ENCODE measurements at regions not wholly inside any gene's neighbourhood (a gene's known extent, or its start where the extent isn't known, plus 50 kb on each side); places are given as distances from the start of the nearest gene placed in this dataset.

- Histone ChIP-seq H3K4me3 (no peak overlapping the region), H3K9me3 (ENCODE audit: insufficient read depth, low read depth) (no peaks in the 10 kb centered on the region), H3K79me2 (ENCODE audit: low read depth) (no peaks in the 10 kb centered on the region), H3K9me2 (ENCODE audit: insufficient read depth) (no peaks in the 10 kb centered on the region), H3K4me2 (no peak overlapping the region), H2AFZ (no peak overlapping the region), H3F3A (ENCODE audit: insufficient read depth, low read depth) (no peaks in the 10 kb centered on the region), H3K36me3 (ENCODE audit: low read depth) (no peaks in the 10 kb centered on the region), H3K27me3 (ENCODE audit: insufficient read depth, low read depth) (no peaks in the 10 kb centered on the region), H3K27ac (no peak overlapping the region), H4K20me1 (ENCODE audit: insufficient read depth) (no peaks in the 10 kb centered on the region), H3K4me1 (replicated peaks; ENCODE audit: insufficient read depth) (no peaks in the 10 kb centered on the region)
- no TSS peak for BruUV-seq (replicated peaks)
- no peak for DNase-seq
- ChIA-PET POLR2A (ENCODE audit: unreplicated experiment) (no interaction called here), CTCF (no interaction called here)
- TF ChIP-seq CTCF (conservative IDR thresholded peaks at IDR 0.05) (no peak), EZH2 (IDR thresholded peaks at IDR 0.05; ENCODE audit: low read depth) (no peak)
- intact Hi-C loops (cut with micrococcal nuclease; ENCODE audit: unreplicated experiment), result no loop called here
Measured at GRCh38 chr1:187839873-187840272, 1011.1 kb downstream of the PLA2G4A start.

GRCh38 chr1:187840557-187840956 is 1011.8 kb downstream of the PLA2G4A start:
- H3K4me1 ChIP-seq (replicated peaks; ENCODE audit: insufficient read depth), result no peaks in the 10 kb centered on the region
- no peaks in the 10 kb centered on the region for H3F3A ChIP-seq (ENCODE audit: insufficient read depth, low read depth)
- H3K79me2 ChIP-seq (ENCODE audit: low read depth), result no peaks in the 10 kb centered on the region
- CTCF ChIA-PET, result no interaction called here
- no peak for DNase-seq
- H3K27ac ChIP-seq, result no peak overlapping the region
- no peak overlapping the region for H2AFZ ChIP-seq
- H3K27me3 ChIP-seq (ENCODE audit: insufficient read depth, low read depth), result no peaks in the 10 kb centered on the region
- intact Hi-C loops (cut with micrococcal nuclease; ENCODE audit: unreplicated experiment), result no loop called here
- TF ChIP-seq CTCF (conservative IDR thresholded peaks at IDR 0.05) (no peak), EZH2 (IDR thresholded peaks at IDR 0.05; ENCODE audit: low read depth) (no peak)
- no peaks in the 10 kb centered on the region for H3K9me2 ChIP-seq (ENCODE audit: insufficient read depth)
- BruUV-seq (replicated peaks), result no TSS peak
- POLR2A ChIA-PET (ENCODE audit: unreplicated experiment), result no interaction called here
- H3K9me3 ChIP-seq (ENCODE audit: insufficient read depth, low read depth), result no peaks in the 10 kb centered on the region
- no peaks in the 10 kb centered on the region for H4K20me1 ChIP-seq (ENCODE audit: insufficient read depth)
- H3K36me3 ChIP-seq (ENCODE audit: low read depth), result no peaks in the 10 kb centered on the region
- H3K4me2 ChIP-seq, result no peak overlapping the region
- no peak overlapping the region for H3K4me3 ChIP-seq

- BruUV-seq (replicated peaks), result no TSS peak
- no peak overlapping the region for H3K4me3 ChIP-seq
- intact Hi-C loops (cut with micrococcal nuclease; ENCODE audit: unreplicated experiment), result no loop called here
- no peaks in the 10 kb centered on the region for H3F3A ChIP-seq (ENCODE audit: insufficient read depth, low read depth)
- no peaks in the 10 kb centered on the region for H3K79me2 ChIP-seq (ENCODE audit: low read depth)
- ChIA-PET CTCF (no interaction called here), POLR2A (ENCODE audit: unreplicated experiment) (no interaction called here)
- no peaks in the 10 kb centered on the region for H4K20me1 ChIP-seq (ENCODE audit: insufficient read depth)
- H3K36me3 ChIP-seq (ENCODE audit: low read depth), result no peaks in the 10 kb centered on the region
- no peak overlapping the region for H3K4me2 ChIP-seq
- H3K9me2 ChIP-seq (ENCODE audit: insufficient read depth), result no peaks in the 10 kb centered on the region
- H3K27ac ChIP-seq, result no peak overlapping the region
- H3K27me3 ChIP-seq (ENCODE audit: insufficient read depth, low read depth), result no peaks in the 10 kb centered on the region
- no peak for TF ChIP-seq EZH2 (IDR thresholded peaks at IDR 0.05; ENCODE audit: low read depth)
- no peaks in the 10 kb centered on the region for H3K9me3 ChIP-seq (ENCODE audit: insufficient read depth, low read depth)
- no peak overlapping the region for H2AFZ ChIP-seq
- no peak for DNase-seq
- no peaks in the 10 kb centered on the region for H3K4me1 ChIP-seq (replicated peaks; ENCODE audit: insufficient read depth)
Measured at GRCh38 chr1:187842406-187843165, 1013.8 kb downstream of the PLA2G4A start.

- POLR2A ChIA-PET (ENCODE audit: unreplicated experiment), result no interaction called here
Measured at GRCh38 chr1:187844313-187844712, 1015.6 kb downstream of the PLA2G4A start.

More at GRCh38 chr1:187844313-187844712, 1015.6 kb downstream of the PLA2G4A start:
- H3K4me3 ChIP-seq, result no peak overlapping the region
- intact Hi-C loops (cut with micrococcal nuclease; ENCODE audit: unreplicated experiment), result no loop called here
- no peak overlapping the region for H3K4me2 ChIP-seq
- no peak overlapping the region for H3K27ac ChIP-seq
- no peak overlapping the region for H2AFZ ChIP-seq
- H3K79me2 ChIP-seq (ENCODE audit: low read depth), result no peaks in the 10 kb centered on the region
- H3K4me1 ChIP-seq (replicated peaks; ENCODE audit: insufficient read depth), result no peaks in the 10 kb centered on the region
- no TSS peak for BruUV-seq (replicated peaks)
- DNase-seq, result no peak
- no peaks in the 10 kb centered on the region for H3F3A ChIP-seq (ENCODE audit: insufficient read depth, low read depth)
- TF ChIP-seq EZH2 (IDR thresholded peaks at IDR 0.05; ENCODE audit: low read depth), result no peak
- TF ChIP-seq CTCF (conservative IDR thresholded peaks at IDR 0.05), result no peak
- CTCF ChIA-PET, result no interaction called here
- no peaks in the 10 kb centered on the region for H4K20me1 ChIP-seq (ENCODE audit: insufficient read depth)
- H3K9me3 ChIP-seq (ENCODE audit: insufficient read depth, low read depth), result no peaks in the 10 kb centered on the region
- no peaks in the 10 kb centered on the region for H3K9me2 ChIP-seq (ENCODE audit: insufficient read depth)
- H3K27me3 ChIP-seq (ENCODE audit: insufficient read depth, low read depth), result no peaks in the 10 kb centered on the region
- no peaks in the 10 kb centered on the region for H3K36me3 ChIP-seq (ENCODE audit: low read depth)

Data from PC-9 (cell line).